ENCODE measurements at regions not wholly inside any gene's neighbourhood (a gene's known extent, or its start where the extent isn't known, plus 50 kb on each side); places are given as distances from the start of the nearest gene placed in this dataset.

DNA sequence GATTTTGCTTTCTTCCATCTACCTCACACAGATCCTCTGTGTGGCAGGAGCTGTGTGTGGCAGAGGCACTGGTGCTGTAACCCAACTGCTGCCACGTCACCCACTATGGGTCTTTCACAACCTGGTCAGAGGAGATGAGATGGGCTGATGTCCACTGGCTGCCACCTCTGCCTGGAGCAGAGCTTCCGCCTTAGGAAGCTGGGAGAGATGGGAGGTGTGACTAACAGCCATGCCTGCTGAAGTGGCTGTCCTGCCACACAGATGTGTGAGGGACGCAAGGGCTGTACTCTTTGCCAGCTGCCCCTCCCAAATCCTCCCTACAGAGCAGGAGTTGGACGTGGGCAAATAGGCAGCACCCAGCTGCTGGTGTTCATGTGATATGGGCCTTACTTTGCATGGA is 329.5 kb downstream of the GABRB3 start:
- no peaks in the 10 kb centered on the region for H4K20me1 ChIP-seq (ENCODE audit: insufficient read depth, low read length)
- peaks cover 3% of the 10 kb centered on the region for H3K9me3 ChIP-seq (ENCODE audit: insufficient read depth, low read depth, low read length)
- DNase-seq (ENCODE audit: low read depth) (no peak), FAIRE-seq (no peak)
- no peaks in the 10 kb centered on the region for H3K9me3 Mint-ChIP-seq (ENCODE audit: unreplicated experiment)
- H3K4me1 Mint-ChIP-seq (ENCODE audit: low read depth, unreplicated experiment), result peaks cover 22% of the 10 kb centered on the region
- H3K27me3 ChIP-seq (ENCODE audit: insufficient read depth, low read length), result no peaks in the 10 kb centered on the region
- H3K36me3 Mint-ChIP-seq (ENCODE audit: low read depth, unreplicated experiment), result no peaks in the 10 kb centered on the region
- H3K79me2 ChIP-seq (ENCODE audit: insufficient read depth, low read length), result no peaks in the 10 kb centered on the region
- no peak overlapping the region for H3K4me2 ChIP-seq (ENCODE audit: low read length)
- H3K4me1 ChIP-seq (ENCODE audit: insufficient read depth, low read length), result no peaks in the 10 kb centered on the region
- no peak overlapping the region for H3K4me3 Mint-ChIP-seq (ENCODE audit: unreplicated experiment)
- H3K4me3 ChIP-seq (ENCODE audit: insufficient read depth, low read depth, low read length), result no peak overlapping the region
- H3K9ac ChIP-seq (ENCODE audit: low read length), result no peak overlapping the region
- TF ChIP-seq EZH2 (IDR thresholded peaks at IDR 0.05; ENCODE audit: insufficient read depth, low read length), result no peak
- TF ChIP-seq, protein P1, sequence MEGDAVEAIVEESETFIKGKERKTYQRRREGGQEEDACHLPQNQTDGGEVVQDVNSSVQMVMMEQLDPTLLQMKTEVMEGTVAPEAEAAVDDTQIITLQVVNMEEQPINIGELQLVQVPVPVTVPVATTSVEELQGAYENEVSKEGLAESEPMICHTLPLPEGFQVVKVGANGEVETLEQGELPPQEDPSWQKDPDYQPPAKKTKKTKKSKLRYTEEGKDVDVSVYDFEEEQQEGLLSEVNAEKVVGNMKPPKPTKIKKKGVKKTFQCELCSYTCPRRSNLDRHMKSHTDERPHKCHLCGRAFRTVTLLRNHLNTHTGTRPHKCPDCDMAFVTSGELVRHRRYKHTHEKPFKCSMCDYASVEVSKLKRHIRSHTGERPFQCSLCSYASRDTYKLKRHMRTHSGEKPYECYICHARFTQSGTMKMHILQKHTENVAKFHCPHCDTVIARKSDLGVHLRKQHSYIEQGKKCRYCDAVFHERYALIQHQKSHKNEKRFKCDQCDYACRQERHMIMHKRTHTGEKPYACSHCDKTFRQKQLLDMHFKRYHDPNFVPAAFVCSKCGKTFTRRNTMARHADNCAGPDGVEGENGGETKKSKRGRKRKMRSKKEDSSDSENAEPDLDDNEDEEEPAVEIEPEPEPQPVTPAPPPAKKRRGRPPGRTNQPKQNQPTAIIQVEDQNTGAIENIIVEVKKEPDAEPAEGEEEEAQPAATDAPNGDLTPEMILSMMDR (IDR thresholded peaks at IDR 0.05; ENCODE audit: insufficient read depth, low read depth, low read length), result no peak
- no peak overlapping the region for H3K27ac ChIP-seq (ENCODE audit: low read depth, low read length)
- no peaks in the 10 kb centered on the region for H3K27me3 Mint-ChIP-seq (ENCODE audit: low read depth, unreplicated experiment)
- H3K36me3 ChIP-seq (ENCODE audit: insufficient read depth, low read length), result no peaks in the 10 kb centered on the region
- no peak overlapping the region for H2AFZ ChIP-seq (ENCODE audit: low read depth, low read length)
- H3K27ac Mint-ChIP-seq (ENCODE audit: unreplicated experiment), result no peak overlapping the region

DNA sequence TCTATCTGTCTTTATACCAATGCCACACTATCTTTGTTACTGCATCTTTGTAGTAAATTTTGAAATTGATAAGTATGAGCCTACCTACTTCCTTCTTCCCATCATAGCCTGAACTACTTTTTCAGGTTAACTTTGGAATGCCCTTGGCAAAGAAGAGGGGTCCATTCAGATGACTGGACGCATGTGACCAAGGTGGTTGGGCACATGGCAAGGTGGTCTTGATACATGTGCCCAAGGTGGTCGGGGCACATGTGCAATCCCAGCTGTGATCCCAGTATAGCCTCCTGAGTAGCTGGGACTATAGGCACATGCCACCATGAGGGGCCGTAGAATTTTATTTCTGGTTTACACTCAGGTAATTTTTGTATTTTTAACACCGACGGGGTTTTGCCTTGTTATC is 330.2 kb downstream of the GABRB3 start:
- DNase-seq (ENCODE audit: low read depth) (no peak), FAIRE-seq (no peak)
- Mint-ChIP-seq H3K36me3 (ENCODE audit: low read depth, unreplicated experiment) (no peaks in the 10 kb centered on the region), H3K4me3 (ENCODE audit: unreplicated experiment) (no peak overlapping the region), H3K27ac (ENCODE audit: unreplicated experiment) (no peak overlapping the region), H3K9me3 (ENCODE audit: unreplicated experiment) (no peaks in the 10 kb centered on the region), H3K4me1 (ENCODE audit: low read depth, unreplicated experiment) (peaks cover 22% of the 10 kb centered on the region), H3K27me3 (ENCODE audit: low read depth, unreplicated experiment) (no peaks in the 10 kb centered on the region)
- no peak overlapping the region for H2AFZ ChIP-seq (ENCODE audit: low read depth, low read length)
- no peak overlapping the region for H3K4me3 ChIP-seq (ENCODE audit: insufficient read depth, low read depth, low read length)
- H4K20me1 ChIP-seq (ENCODE audit: insufficient read depth, low read length), result no peaks in the 10 kb centered on the region
- no peaks in the 10 kb centered on the region for H3K27me3 ChIP-seq (ENCODE audit: insufficient read depth, low read length)
- H3K9me3 ChIP-seq (ENCODE audit: insufficient read depth, low read depth, low read length), result peaks cover 3% of the 10 kb centered on the region
- H3K4me2 ChIP-seq (ENCODE audit: low read length), result no peak overlapping the region
- H3K36me3 ChIP-seq (ENCODE audit: insufficient read depth, low read length), result no peaks in the 10 kb centered on the region
- H3K4me1 ChIP-seq (ENCODE audit: insufficient read depth, low read length), result no peaks in the 10 kb centered on the region
- H3K79me2 ChIP-seq (ENCODE audit: insufficient read depth, low read length), result no peaks in the 10 kb centered on the region
- no peak overlapping the region for H3K27ac ChIP-seq (ENCODE audit: low read depth, low read length)
- TF ChIP-seq, protein P1 (IDR thresholded peaks at IDR 0.05; ENCODE audit: insufficient read depth, low read depth, low read length), result no peak
- no peak for TF ChIP-seq EZH2 (IDR thresholded peaks at IDR 0.05; ENCODE audit: insufficient read depth, low read length)
- H3K9ac ChIP-seq (ENCODE audit: low read length), result no peak overlapping the region

GRCh38 chr15:26439681-26440080 is 333.2 kb downstream of the GABRB3 start:
- Mint-ChIP-seq H3K36me3 (ENCODE audit: low read depth, unreplicated experiment) (no peaks in the 10 kb centered on the region), H3K4me1 (ENCODE audit: low read depth, unreplicated experiment) (peaks cover 9% of the 10 kb centered on the region), H3K27ac (ENCODE audit: unreplicated experiment) (no peak overlapping the region), H3K4me3 (ENCODE audit: unreplicated experiment) (no peak overlapping the region), H3K27me3 (ENCODE audit: low read depth, unreplicated experiment) (no peaks in the 10 kb centered on the region), H3K9me3 (ENCODE audit: unreplicated experiment) (no peaks in the 10 kb centered on the region)
- H3K79me2 ChIP-seq (ENCODE audit: insufficient read depth, low read length), result no peaks in the 10 kb centered on the region
- H3K4me1 ChIP-seq (ENCODE audit: insufficient read depth, low read length), result no peaks in the 10 kb centered on the region
- no peaks in the 10 kb centered on the region for H4K20me1 ChIP-seq (ENCODE audit: insufficient read depth, low read length)
- FAIRE-seq (no peak), DNase-seq (ENCODE audit: low read depth) (no peak)
- H2AFZ ChIP-seq (ENCODE audit: low read depth, low read length), result no peak overlapping the region
- no peaks in the 10 kb centered on the region for H3K36me3 ChIP-seq (ENCODE audit: insufficient read depth, low read length)
- no peak overlapping the region for H3K4me2 ChIP-seq (ENCODE audit: low read length)
- H3K9ac ChIP-seq (ENCODE audit: low read length), result no peak overlapping the region
- H3K27me3 ChIP-seq (ENCODE audit: insufficient read depth, low read length), result no peaks in the 10 kb centered on the region
- TF ChIP-seq, protein P1 (IDR thresholded peaks at IDR 0.05; ENCODE audit: insufficient read depth, low read depth, low read length), result no peak
- no peak for TF ChIP-seq EZH2 (IDR thresholded peaks at IDR 0.05; ENCODE audit: insufficient read depth, low read length)
- no peak overlapping the region for H3K4me3 ChIP-seq (ENCODE audit: insufficient read depth, low read depth, low read length)
- no peak overlapping the region for H3K27ac ChIP-seq (ENCODE audit: low read depth, low read length)
- H3K9me3 ChIP-seq (ENCODE audit: insufficient read depth, low read depth, low read length), result peaks cover 3% of the 10 kb centered on the region

Data from astrocyte (in vitro differentiated cells and primary cell).